ENCODE measurements at regions not wholly inside any gene's neighbourhood (a gene's known extent, or its start where the extent isn't known, plus 50 kb on each side); places are given as distances from the start of the nearest gene placed in this dataset.

DNA sequence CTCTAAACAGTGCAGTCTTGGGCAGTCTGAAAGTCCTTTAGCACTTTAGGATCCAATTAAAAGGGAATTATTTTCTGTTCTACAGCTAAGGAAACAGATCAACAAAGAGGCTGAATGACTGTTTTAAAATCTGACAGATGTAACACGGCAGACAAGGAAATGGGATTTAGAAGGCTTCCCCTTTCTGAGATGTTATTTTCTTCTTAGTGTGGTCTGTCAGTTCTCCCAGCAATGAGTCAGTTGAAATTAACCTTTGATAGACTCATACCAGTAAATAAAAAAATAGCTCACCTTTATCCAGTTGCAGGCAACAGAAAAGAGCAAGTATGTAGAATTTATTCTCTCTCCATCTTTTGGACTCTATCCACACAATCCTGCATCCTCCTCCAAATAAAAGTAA, 98.1 kb downstream of the NEDD1 start:
- Histone ChIP-seq H4K20me1 (ENCODE audit: insufficient read depth) (no peaks in the 10 kb centered on the region), H3K79me2 (ENCODE audit: insufficient read depth, low read length) (no peaks in the 10 kb centered on the region), H2AFZ (ENCODE audit: low read depth, low read length, poor library complexity, severe bottlenecking) (no peak overlapping the region), H3K27ac (ENCODE audit: low read depth, low read length) (no peak overlapping the region), H3K4me1 (ENCODE audit: control insufficient read depth in 1 of 2, insufficient read depth in 2 of 2, low read length in 2 of 2) (no peaks in the 10 kb centered on the region), H3K9ac (ENCODE audit: low read length) (no peak overlapping the region), H3K9me3 (ENCODE audit: control insufficient read depth in 1 of 2, insufficient read depth in 1 of 2, low read depth in 1 of 2, low read length in 2 of 2) (no peaks in the 10 kb centered on the region), H3K9me2 (ENCODE audit: insufficient read depth) (no peaks in the 10 kb centered on the region), H3K4me2 (ENCODE audit: low read length) (no peak overlapping the region), H3K36me3 (ENCODE audit: control insufficient read depth in 1 of 2, insufficient read depth in 2 of 2, low read length in 2 of 2) (no peaks in the 10 kb centered on the region), H3K4me3 (replicated peaks in 1 of 2; ENCODE audit: low read depth in 1 of 2, low read length in 2 of 2) (no peak overlapping the region), H3K27me3 (ENCODE audit: insufficient read depth, low read length) (peaks cover 51% of the 10 kb centered on the region)
- ChIA-PET RAD21 (ENCODE audit: low non-redundant PET in 1 of 2, low total read pairs in 2 of 2, uncharacterized antibody in 2 of 2, unreplicated experiment in 2 of 2) (no interaction called here), CTCF (no interaction called here), POLR2A (no interaction called here)
- ATAC-seq (no peak), DNase-seq (ENCODE audit: low read depth, low spot score) (no peak)
- intact Hi-C loops (cut with micrococcal nuclease) = no loop called here
- TF ChIP-seq POLR2AphosphoS5 (IDR thresholded peaks at IDR 0.05; ENCODE audit: low read depth, low read length) = no peak
- TF ChIP-seq, protein P1, sequence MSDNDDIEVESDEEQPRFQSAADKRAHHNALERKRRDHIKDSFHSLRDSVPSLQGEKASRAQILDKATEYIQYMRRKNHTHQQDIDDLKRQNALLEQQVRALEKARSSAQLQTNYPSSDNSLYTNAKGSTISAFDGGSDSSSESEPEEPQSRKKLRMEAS (IDR thresholded peaks at IDR 0.05) = no peak
- no peak for TF ChIP-seq SP1 (IDR thresholded peaks at IDR 0.05; ENCODE audit: low read depth)
- no peak for TF ChIP-seq RAD21 (IDR thresholded peaks at IDR 0.05; ENCODE audit: low read depth)
- TF ChIP-seq CBX3 (IDR thresholded peaks at IDR 0.05; ENCODE audit: low read depth) = no peak
- TF ChIP-seq, protein P2, sequence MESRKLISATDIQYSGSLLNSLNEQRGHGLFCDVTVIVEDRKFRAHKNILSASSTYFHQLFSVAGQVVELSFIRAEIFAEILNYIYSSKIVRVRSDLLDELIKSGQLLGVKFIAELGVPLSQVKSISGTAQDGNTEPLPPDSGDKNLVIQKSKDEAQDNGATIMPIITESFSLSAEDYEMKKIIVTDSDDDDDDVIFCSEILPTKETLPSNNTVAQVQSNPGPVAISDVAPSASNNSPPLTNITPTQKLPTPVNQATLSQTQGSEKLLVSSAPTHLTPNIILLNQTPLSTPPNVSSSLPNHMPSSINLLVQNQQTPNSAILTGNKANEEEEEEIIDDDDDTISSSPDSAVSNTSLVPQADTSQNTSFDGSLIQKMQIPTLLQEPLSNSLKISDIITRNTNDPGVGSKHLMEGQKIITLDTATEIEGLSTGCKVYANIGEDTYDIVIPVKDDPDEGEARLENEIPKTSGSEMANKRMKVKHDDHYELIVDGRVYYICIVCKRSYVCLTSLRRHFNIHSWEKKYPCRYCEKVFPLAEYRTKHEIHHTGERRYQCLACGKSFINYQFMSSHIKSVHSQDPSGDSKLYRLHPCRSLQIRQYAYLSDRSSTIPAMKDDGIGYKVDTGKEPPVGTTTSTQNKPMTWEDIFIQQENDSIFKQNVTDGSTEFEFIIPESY (IDR thresholded peaks at IDR 0.05; ENCODE audit: extremely low read depth, insufficient replicate concordance, low read length) = no peak
- no peak for TF ChIP-seq ZFX (IDR thresholded peaks at IDR 0.05)
- TF ChIP-seq, protein P3, sequence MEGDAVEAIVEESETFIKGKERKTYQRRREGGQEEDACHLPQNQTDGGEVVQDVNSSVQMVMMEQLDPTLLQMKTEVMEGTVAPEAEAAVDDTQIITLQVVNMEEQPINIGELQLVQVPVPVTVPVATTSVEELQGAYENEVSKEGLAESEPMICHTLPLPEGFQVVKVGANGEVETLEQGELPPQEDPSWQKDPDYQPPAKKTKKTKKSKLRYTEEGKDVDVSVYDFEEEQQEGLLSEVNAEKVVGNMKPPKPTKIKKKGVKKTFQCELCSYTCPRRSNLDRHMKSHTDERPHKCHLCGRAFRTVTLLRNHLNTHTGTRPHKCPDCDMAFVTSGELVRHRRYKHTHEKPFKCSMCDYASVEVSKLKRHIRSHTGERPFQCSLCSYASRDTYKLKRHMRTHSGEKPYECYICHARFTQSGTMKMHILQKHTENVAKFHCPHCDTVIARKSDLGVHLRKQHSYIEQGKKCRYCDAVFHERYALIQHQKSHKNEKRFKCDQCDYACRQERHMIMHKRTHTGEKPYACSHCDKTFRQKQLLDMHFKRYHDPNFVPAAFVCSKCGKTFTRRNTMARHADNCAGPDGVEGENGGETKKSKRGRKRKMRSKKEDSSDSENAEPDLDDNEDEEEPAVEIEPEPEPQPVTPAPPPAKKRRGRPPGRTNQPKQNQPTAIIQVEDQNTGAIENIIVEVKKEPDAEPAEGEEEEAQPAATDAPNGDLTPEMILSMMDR (IDR thresholded peaks at IDR 0.05 in 2 of 3, conservative IDR thresholded peaks at IDR 0.05 in 1 of 3; ENCODE audit: borderline replicate concordance in 1 of 3, insufficient read depth in 1 of 3, low read depth in 2 of 3, low read length in 2 of 3) = no peak
- TF ChIP-seq EGR1 (IDR thresholded peaks at IDR 0.05; ENCODE audit: low read depth) = no peak
- BruUV-seq (replicated peaks) = no TSS peak

Measured in HCT116 (cell line).